GM21360 (cell line): ENCODE measurements at regions not wholly inside any gene's neighbourhood (a gene's known extent, or its start where the extent isn't known, plus 50 kb on each side); places are given as distances from the start of the nearest gene placed in this dataset.
"Not testable (repeated sequence)": the region's sequence is repeated elsewhere in the genome, so short reads cannot be mapped to it uniquely, and the experiment has no call there.

Experiments used
- ATAC-seq: cut with Tn5 transposase; IDR thresholded peaks from one replicate; pipeline ENCODE4 v1.9.1; 2021; ENCODE audit warnings: mild to moderate bottlenecking, moderate library complexity; ENCODE audit not compliant: unreplicated experiment

- no peak for ATAC-seq
Measured at GRCh38 chr6:40705354-40705753, 118.2 kb upstream of the LRFN2 start.

- ATAC-seq, result no peak
Measured at GRCh38 chr6:40701352-40702007, 114.3 kb upstream of the LRFN2 start.

- ATAC-seq, result no peak
Measured at GRCh38 chr6:40700006-40700580, 112.9 kb upstream of the LRFN2 start.

GRCh38 chr6:40695750-40696415, 108.7 kb upstream of the LRFN2 start:
- ATAC-seq, result no peak

GRCh38 chr6:40695114-40695513, 108.0 kb upstream of the LRFN2 start:
- ATAC-seq, result no peak

- no peak for ATAC-seq
Measured at GRCh38 chr6:40693768-40694167, 106.6 kb upstream of the LRFN2 start.

GRCh38 chr6:40692337-40692736, 105.2 kb upstream of the LRFN2 start:
- no peak for ATAC-seq

GRCh38 chr6:40689185-40689584, 102.0 kb upstream of the LRFN2 start:
- no peak for ATAC-seq

GRCh38 chr6:40688214-40688761, 101.1 kb upstream of the LRFN2 start:
- no peak for ATAC-seq

GRCh38 chr6:40685862-40686261, 98.7 kb upstream of the LRFN2 start:
- ATAC-seq, result no peak

- no peak for ATAC-seq
Measured at GRCh38 chr6:40681622-40682021, 94.5 kb upstream of the LRFN2 start.

- ATAC-seq, result no peak
Measured at GRCh38 chr6:40678941-40679340, 91.8 kb upstream of the LRFN2 start.

- ATAC-seq, result no peak
Measured at GRCh38 chr6:40674170-40674569, 87.0 kb upstream of the LRFN2 start.

GRCh38 chr6:40672087-40672486, 84.9 kb upstream of the LRFN2 start:
- no peak for ATAC-seq

GRCh38 chr6:40671694-40672050, 84.5 kb upstream of the LRFN2 start:
- ATAC-seq, result no peak

GRCh38 chr6:40671001-40671693, 84.0 kb upstream of the LRFN2 start:
- ATAC-seq, result no peak

GRCh38 chr6:40669343-40669742, 82.2 kb upstream of the LRFN2 start:
- no peak for ATAC-seq

GRCh38 chr6:40668203-40668602, 81.0 kb upstream of the LRFN2 start:
- no peak for ATAC-seq

GRCh38 chr6:40666530-40666929, 79.4 kb upstream of the LRFN2 start:
- no peak for ATAC-seq

- ATAC-seq, result no peak
Measured at GRCh38 chr6:40661726-40662125, 74.6 kb upstream of the LRFN2 start.

GRCh38 chr6:40656772-40657171, 69.6 kb upstream of the LRFN2 start:
- not testable (repeated sequence) for ATAC-seq

- ATAC-seq, result no peak
Measured at GRCh38 chr6:40654828-40655227, 67.7 kb upstream of the LRFN2 start.
